Endothelial cell of umbilical vein (primary cell): ENCODE measurements at regions not wholly inside any gene's neighbourhood (a gene's known extent, or its start where the extent isn't known, plus 50 kb on each side); places are given as distances from the start of the nearest gene placed in this dataset.

Experiments used
- CTCF ChIP-seq, 2 donors: IDR thresholded peaks; 1 replicate in 1 of 2; 2 replicates in 1 of 2; pipeline ENCODE4 v1.5.1; 2011; ENCODE audit warnings: low read length in 2 of 2, mild to moderate bottlenecking in 2 of 2, moderate library complexity in 2 of 2, control low read depth in 1 of 2, inconsistent platforms in 1 of 2, low read depth in 1 of 2; ENCODE audit not compliant: insufficient read depth in 1 of 2; ENCODE audit errors: extremely low read depth in 1 of 2
- EZH2 ChIP-seq: IDR thresholded peaks from 2 replicates; pipeline ENCODE4 v1.6.1; 2012; ENCODE audit warnings: borderline replicate concordance, low read depth, mild to moderate bottlenecking, moderate library complexity, low read length, inconsistent platforms; ENCODE audit not compliant: severe bottlenecking
- FOS ChIP-seq: IDR thresholded peaks from 2 replicates; pipeline ENCODE4 v1.6.1; 2011; ENCODE audit warnings: mild to moderate bottlenecking, low read length, moderate library complexity, borderline replicate concordance; ENCODE audit not compliant: insufficient read depth
- GATA2 ChIP-seq: IDR thresholded peaks from 2 replicates; pipeline ENCODE4 v1.7.0; 2011; ENCODE audit warnings: low read depth, mild to moderate bottlenecking, moderate library complexity, mixed read lengths, low read length; ENCODE audit not compliant: insufficient read length, insufficient read depth
- JUN ChIP-seq: IDR thresholded peaks from 2 replicates; pipeline ENCODE4 v1.6.1; 2011; ENCODE audit warnings: borderline replicate concordance, low read depth; ENCODE audit not compliant: insufficient read length, insufficient read depth
- MAX ChIP-seq: IDR thresholded peaks from 2 replicates; pipeline ENCODE4 v1.6.1; 2011; ENCODE audit not compliant: insufficient read depth, insufficient read length
- MYC ChIP-seq: IDR thresholded peaks from one replicate; pipeline ENCODE4 v1.6.1; 2011; ENCODE audit warnings: mild to moderate bottlenecking, low read depth, low read length
- POLR2A ChIP-seq: IDR thresholded peaks from 2 replicates; pipeline ENCODE4 v1.6.1; 2012; ENCODE audit warnings: low read depth, mild to moderate bottlenecking, control low read depth, low read length
- POLR2AphosphoS5 ChIP-seq: IDR thresholded peaks from 2 replicates; pipeline ENCODE4 v1.6.1; 2012; ENCODE audit warnings: low read depth, mild to moderate bottlenecking, control low read depth, low read length, moderate library complexity; ENCODE audit not compliant: insufficient read depth

GRCh38 chr6:144877118-144877517 lies 592.0 kb downstream of the UTRN start:
- TF ChIP-seq CTCF (IDR thresholded peaks at IDR 0.05; ENCODE audit: extremely low read depth in 1 of 2, insufficient read depth in 1 of 2, low read depth in 1 of 2, low read length in 2 of 2) = no peak
- no peak for TF ChIP-seq EZH2
- no peak for TF ChIP-seq POLR2A
- no peak for TF ChIP-seq POLR2AphosphoS5
- TF ChIP-seq FOS = no peak
- no peak for TF ChIP-seq MAX
- no peak for TF ChIP-seq JUN
- no peak for TF ChIP-seq MYC
- TF ChIP-seq GATA2 = no peak
